ENCODE measurements at regions not wholly inside any gene's neighbourhood (a gene's known extent, or its start where the extent isn't known, plus 50 kb on each side); places are given as distances from the start of the nearest gene placed in this dataset.
"Not testable (repeated sequence)": the region's sequence is repeated elsewhere in the genome, so short reads cannot be mapped to it uniquely, and the experiment has no call there.

DNA sequence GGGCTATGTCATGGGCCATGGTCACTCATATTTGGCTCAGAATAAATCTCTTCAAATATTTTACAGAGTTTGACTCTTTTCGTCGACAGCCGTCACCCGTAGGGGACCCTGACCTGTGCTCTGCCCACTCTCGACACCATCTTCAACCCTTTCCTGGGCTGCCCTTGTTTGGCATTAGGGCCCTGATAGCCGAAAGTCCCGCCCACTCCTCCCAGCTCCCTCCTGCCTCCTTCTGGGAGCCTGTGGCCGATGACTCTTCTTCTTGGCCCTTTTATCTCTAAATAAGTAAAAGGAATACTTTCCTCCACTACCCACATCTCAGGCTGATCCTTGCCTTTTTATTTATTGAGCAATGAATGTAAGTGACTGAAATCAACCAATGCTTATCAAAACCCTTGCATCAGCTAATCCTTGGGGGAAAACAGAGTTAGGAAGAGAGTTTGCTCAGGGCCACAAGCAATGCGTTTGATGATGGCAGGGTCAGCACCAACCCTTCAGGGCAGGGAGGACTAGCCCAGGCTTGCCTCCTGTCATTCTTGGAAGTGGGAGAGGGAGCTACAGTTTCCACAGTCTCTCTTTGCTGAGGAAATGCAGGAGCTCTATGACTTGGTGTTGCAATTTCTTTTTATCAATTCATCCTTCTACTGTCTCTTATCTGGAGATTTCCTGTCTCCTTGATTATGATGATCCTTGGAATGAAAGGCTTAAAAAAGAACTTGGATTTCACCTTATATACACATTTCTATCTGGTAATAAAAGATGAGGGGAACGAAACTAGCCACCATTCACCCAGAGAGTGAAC lies 218.2 kb upstream of the PODXL start:
- DNase-seq = no peak

DNA sequence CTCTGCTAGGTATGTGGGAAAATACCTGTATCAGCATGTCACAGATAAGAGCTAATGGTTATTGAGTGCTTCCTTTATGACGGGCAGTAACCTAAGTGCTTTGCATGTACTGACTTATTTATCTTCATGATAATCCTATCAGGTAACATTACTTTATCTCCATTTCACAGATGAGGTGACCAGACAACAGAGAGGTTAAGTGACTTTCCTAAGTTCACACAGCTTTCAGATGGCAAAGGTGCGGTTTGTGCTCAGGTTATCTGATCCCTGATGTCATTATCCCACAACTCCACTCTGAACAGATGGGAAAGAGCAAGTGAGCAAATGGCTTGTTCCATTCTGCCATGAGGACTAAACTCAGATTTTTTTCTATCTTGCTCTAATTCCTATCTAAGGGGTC lies 217.0 kb upstream of the PODXL start:
- no peak for DNase-seq

- no peak for DNase-seq
Measured at GRCh38 chr7:131769241-131769640, 212.8 kb upstream of the PODXL start.

GRCh38 chr7:131767591-131767990 lies 211.2 kb upstream of the PODXL start:
- DNase-seq = no peak

GRCh38 chr7:131765575-131765974 lies 209.1 kb upstream of the PODXL start:
- no peak for DNase-seq

GRCh38 chr7:131764143-131764775 lies 207.8 kb upstream of the PODXL start:
- no peak for DNase-seq

DNA sequence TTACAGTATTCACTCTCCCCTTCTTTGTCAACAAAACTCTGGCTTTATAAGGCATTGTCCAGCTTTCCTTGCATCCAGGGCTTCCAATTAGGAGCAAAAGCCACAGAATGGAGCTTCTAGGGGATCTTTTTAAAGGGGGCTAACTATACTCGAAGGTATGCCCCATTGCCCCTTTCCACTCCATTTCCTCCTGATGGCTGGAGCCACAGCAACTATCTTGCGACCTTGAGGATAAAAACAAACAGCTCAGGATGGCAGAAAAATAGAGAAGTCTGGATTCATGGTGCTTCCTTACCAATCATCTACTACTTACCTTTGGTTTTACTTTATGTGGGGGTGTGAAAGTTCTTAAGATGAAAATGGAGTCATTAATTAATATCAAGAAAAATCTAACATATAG lies 206.3 kb upstream of the PODXL start:
- no peak for DNase-seq

DNA sequence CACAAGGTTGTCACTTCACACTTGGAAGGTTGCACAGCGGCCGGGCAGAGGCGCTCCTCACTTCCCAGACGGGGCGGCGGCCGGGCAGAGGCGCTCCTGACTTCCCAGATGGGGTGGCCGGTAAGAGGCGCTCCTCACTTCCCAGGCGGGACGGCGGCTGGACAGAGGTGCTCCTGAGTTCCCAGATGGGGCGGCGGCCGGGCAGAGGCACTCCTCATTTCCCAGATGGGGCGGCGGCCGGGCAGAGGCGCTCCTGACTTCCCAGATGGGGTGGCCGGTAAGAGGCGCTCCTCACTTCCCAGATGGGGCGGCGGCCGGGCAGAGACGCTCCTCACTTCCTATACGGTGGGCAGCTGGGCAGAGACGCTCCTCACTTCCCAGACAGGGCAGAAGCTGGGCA lies 199.4 kb upstream of the PODXL start:
- not testable (repeated sequence) for DNase-seq

DNA sequence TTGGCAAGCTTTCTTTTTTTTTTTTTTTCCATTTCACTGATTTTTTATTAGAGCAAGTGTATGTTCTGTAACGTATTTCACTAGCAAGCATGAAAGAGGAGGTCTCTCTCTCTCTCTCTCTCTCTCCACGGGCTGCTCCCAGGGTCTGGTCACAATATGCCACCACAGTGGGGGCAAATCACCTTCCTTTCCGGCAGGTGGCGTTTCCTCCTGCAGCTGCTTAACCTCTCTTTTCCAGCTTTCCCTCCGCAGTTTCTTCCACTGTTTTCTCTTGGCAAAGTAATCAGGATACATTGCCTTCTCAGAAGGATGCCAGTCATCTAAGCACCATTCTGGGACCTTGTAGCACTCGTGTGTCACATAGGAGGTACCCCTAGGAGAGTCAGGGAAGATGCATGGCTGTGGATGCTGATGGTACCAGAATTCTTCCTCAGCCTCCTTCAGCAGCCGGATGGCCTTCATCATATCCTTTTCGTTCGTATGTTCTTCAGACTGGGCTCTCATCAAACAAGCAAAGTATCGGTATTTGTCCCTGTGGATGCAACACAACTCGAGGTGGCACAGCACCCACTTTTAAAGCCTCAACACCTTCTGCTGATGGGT lies 197.3 kb upstream of the PODXL start:
- DNase-seq = no peak

DNA sequence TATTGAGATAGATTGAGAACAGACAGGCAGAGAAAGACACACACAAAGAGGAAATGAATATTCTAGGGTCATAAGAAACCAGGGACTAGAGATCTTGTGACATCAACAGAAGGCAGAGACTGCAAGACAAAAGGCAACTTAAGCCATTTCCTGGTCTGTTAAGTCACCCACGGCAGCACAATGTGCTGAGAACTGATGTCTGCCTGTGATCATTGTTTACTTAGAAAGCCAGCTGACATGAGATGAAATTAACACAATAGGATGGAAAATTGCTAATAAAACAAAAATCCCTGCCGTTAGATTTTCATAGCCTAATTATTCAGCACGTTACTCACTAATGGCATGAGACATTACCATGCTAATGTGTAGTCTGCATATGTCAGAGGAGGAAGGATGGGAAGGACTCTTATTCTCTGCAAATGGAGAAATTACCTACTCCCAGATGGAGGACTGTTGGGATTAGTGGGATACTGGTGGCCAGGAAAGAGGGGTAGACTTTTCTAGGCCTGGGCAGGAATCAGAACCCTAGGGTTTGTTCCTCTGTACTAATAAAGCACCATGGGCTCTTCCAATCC lies 191.3 kb upstream of the PODXL start:
- DNase-seq = no peak

DNA sequence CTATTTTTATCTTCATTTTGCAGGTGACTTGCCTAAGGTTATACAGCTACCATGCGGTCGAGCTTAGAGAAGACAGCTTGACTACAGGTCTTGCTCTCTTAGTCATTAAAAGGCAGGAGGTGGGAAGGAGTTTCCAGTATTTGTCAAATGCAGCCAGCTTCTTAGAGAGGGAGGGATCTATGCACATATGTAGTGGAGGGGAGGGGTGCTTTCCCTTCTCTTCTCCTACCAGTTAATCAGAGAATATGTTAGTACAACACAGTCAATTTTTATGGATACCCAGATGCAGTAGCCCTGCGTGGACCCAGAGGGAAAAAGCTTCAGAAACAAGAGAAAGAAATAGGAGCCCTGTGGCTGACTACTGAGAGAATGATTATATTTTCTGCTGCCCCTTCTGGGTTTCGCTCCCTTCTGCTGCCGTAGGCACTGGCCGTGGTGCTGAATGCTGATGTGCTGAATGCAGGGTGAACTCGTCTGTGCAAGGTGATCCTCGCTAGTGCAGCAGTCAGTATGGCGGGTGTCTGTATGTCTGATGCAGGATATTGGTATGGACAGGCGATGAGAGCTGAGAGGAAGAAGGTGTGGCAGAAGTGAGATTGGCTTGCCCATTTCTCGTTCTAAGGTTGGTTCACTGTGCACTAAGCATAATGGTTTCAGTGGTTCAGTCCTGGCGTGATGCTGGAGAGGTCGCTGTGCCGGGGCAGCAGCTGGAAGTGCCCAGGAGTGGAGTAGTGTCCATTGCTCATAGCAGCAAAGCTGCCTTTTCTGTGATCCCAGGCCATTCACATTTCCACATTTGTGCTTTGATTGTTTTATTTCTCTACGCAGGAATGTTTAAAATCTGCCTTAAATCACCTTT lies 189.2 kb upstream of the PODXL start:
- DNase-seq = no peak

GRCh38 chr7:131741446-131741845 lies 185.0 kb upstream of the PODXL start:
- no peak for DNase-seq

GRCh38 chr7:131737746-131738465 lies 181.5 kb upstream of the PODXL start:
- no peak for DNase-seq

DNA sequence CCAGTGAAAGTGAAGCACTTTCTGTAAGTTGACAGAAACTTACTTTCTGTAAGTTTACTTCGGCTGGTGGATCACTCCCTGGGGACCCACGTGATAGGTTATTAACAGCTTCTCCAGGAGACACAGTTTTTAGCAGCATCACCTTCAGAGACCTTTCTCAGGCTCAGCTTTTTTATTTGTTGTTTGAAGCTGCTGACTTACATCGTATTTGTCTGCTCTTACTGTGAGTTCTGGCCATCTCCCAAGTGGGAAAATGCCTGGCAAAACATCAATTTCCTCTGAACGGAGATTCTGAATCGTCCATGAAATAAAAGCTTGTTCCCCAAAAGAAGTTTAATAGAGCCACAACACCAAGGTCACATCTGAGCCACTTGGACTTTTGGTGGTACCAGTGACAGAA lies 178.7 kb upstream of the PODXL start:
- DNase-seq = no peak

GRCh38 chr7:131733604-131734003 lies 177.2 kb upstream of the PODXL start:
- no peak for DNase-seq

DNA sequence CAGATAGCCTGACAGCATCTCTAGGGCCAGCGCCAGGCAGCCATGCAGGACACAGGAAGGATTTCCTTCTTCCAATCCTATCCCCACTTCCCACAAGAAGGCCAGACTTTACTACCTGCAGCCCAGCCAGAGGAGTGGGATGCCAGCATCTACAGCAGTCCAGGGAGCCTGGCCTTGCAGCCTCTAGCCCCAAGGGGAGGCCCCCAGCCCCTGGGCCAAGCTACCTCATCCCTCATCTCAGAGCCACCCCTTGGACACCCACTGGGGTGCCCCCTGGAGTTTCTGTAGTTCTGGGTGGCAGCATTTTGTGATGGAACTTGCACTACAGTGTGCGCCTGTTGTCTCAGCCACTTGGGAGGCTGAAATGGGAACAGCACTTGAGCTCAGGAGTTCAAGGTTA lies 170.8 kb upstream of the PODXL start:
- no peak for DNase-seq

DNA sequence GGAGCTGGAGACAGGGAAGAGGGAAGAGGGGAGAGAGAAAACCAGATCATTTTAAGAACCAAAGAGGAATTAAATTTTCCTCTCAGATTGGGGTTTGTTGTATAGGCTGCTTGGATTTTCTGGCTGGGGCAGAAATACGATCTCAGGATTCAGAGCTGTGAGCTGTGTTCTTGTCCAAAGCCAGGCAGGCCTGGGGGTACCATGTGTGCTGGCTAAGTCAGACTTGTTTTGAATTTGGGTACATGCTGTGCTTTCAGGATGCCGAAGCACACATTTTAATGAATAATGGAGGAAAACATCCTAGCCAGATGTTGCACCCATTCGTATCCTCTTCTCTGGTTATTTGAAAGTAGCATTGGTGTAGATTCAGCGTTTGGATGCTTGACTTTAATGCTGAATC lies 170.3 kb upstream of the PODXL start:
- DNase-seq = no peak

DNA sequence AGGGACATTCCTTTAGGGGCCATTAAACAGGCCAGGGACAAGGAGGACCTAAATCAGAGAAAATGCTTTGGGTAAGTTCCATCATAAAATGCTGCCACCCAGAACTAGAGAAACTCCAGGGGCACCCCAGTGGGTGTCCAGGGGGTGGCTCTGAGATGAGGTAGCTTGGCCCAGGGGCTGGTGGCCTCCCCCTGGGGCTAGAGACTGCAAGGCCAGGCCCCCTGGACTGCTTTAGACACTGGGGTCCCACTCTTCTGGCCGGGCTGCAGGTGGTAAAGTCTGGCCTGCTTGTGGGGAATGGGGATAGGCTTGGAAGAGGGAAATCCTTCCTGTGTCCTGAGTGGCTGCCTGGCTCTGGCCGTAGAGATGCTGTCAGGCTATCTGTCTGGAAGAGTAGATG lies 169.6 kb upstream of the PODXL start:
- DNase-seq = no peak

DNA sequence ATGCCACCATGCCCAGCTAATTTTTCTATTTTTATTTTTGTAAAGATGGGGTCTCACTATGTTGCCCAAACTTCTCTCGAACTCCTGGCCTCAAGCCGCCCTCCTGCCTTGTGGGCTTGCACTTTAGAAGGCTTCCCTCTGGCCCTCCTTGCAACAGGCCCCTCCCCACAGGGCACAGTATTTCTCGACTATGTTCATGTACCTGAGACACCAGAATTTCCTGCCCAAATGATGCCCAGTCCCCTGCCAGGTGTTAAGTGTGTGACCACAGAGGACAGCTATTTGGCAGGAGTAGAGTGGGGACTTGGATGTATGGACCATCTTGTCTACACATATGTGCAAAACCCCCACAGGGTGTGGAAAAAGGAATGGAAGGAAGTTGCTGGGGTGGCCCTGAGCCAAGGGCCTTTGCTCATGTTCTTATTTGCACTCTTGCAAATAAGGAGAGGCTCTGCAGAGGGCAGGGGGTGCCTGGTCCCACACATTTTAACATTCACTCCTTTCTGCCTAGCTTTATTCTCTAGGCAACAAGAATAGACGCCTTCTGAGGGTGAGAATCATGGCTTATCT lies 168.4 kb upstream of the PODXL start:
- no peak for DNase-seq

DNA sequence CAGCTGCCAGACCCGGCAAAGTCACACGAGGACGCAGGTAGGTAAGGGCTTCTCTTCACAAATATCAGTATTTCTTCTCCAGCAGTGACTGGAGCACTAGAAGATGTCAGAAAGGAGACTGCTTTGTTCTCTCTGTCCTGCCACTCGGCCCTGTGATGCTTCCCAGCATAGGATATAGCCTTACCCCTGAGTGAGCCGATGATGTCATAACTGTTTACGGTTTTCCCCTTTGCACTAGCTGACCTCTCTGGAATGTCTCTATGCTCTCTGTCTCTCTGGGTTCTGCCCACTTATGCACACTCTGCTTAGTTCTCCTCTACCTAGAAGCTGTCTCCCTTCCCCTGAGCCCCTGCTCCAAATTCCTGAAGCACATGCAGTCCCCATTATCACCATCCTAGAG lies 167.5 kb upstream of the PODXL start:
- no peak for DNase-seq

DNA sequence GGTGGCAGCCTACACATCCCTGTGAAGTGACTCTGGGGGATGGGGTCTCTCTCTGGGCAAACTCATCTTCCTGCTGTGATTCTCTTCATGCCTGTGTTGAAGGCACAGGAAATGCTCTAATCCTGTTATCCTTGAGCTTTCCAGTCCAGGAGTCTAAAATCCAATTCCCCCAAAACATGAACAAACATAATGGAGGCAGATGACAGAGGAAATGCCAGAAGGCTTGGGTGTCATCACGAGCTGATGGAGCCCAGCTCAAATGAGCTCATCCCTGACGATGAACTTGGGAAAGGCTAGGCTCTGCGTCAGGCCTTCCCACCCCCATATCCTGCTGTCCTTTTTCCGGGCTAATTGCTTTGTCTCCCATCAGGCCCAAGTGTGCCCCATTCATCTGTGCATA lies 165.9 kb upstream of the PODXL start:
- DNase-seq = no peak

GRCh38 chr7:131721660-131722059 lies 165.2 kb upstream of the PODXL start:
- no peak for DNase-seq

Measured in activated CD4-positive, alpha-beta T cell treated with anti-CD3 and anti-CD28 coated beads for 1 hour (primary cell).